CD14-positive monocyte (primary cell): ENCODE measurements at regions not wholly inside any gene's neighbourhood (a gene's known extent, or its start where the extent isn't known, plus 50 kb on each side); places are given as distances from the start of the nearest gene placed in this dataset.

Experiments
- DNase-seq, 3 donors: peaks; one replicate each; pipeline ENCODE4 v3.0.0-alpha.2; 2011 to 2022
- H2AFZ ChIP-seq: 2 replicates; pipeline ENCODE4 v1.6.0; 2012; ENCODE audit warnings: mild to moderate bottlenecking, low read depth, low read length, inconsistent platforms; ENCODE audit not compliant: insufficient read depth, poor library complexity, severe bottlenecking
- H3K27ac ChIP-seq, 2 donors: 1 replicate in 1 of 2; 2 replicates in 1 of 2; pipeline ENCODE4 v1.5.1; 2012 to 2013; ENCODE audit warnings: low read length in 2 of 2, control low read depth in 1 of 2, inconsistent platforms in 1 of 2, low read depth in 1 of 2, mild to moderate bottlenecking in 1 of 2
- H3K27me3 ChIP-seq, 2 donors: one replicate each; pipeline versions ENCODE4 v1.6.0 to v1.6.1; 2011 to 2013; ENCODE audit warnings: low read length in 2 of 2; ENCODE audit not compliant: control insufficient read depth in 2 of 2, insufficient read depth in 2 of 2
- H3K36me3 ChIP-seq, 2 donors: replicated peaks in 1 of 2; 1 replicate in 1 of 2; 2 replicates in 1 of 2; pipeline versions ENCODE4 v1.5.1 to v1.6.1; 2012 to 2013; ENCODE audit warnings: low read length in 2 of 2, control low read depth in 1 of 2, inconsistent platforms in 1 of 2, mild to moderate bottlenecking in 1 of 2; ENCODE audit not compliant: insufficient read depth in 2 of 2, control insufficient read depth in 1 of 2
- H3K4me1 ChIP-seq, 2 donors: 1 replicate in 1 of 2; 2 replicates in 1 of 2; pipeline versions ENCODE4 v1.5.1 to v1.6.1; 2012 to 2013; ENCODE audit warnings: low read length in 2 of 2, control low read depth in 1 of 2, inconsistent platforms in 1 of 2, mild to moderate bottlenecking in 1 of 2, moderate library complexity in 1 of 2; ENCODE audit not compliant: insufficient read depth in 2 of 2, control insufficient read depth in 1 of 2
- H3K4me2 ChIP-seq: replicated peaks from 2 replicates; pipeline ENCODE3; 2012; ENCODE audit warnings: low read length, moderate library complexity, mild to moderate bottlenecking; ENCODE audit not compliant: poor library complexity, severe bottlenecking; ENCODE audit errors: extremely low read depth
- H3K4me3 ChIP-seq, 3 experiments: fragments of 200-600 bp in 1 of 3; sonication (generic) in 1 of 3; replicated peaks in 1 of 3; 1 replicate in 2 of 3; 2 replicates in 1 of 3; pipeline ENCODE4 v1.5.1; 2011 to 2013; ENCODE audit warnings: low read length in 3 of 3, mild to moderate bottlenecking in 3 of 3, control low read depth in 2 of 3, low read depth in 2 of 3, inconsistent platforms in 1 of 3, moderate library complexity in 1 of 3
- H3K79me2 ChIP-seq: 2 replicates; pipeline ENCODE4 v1.6.0; 2012; ENCODE audit warnings: mild to moderate bottlenecking, control low read depth, inconsistent platforms, low read length, moderate library complexity; ENCODE audit not compliant: insufficient read depth
- H3K9ac ChIP-seq: 2 replicates; pipeline ENCODE4 v1.6.0; 2017; ENCODE audit warnings: low read length, mild to moderate bottlenecking; ENCODE audit not compliant: insufficient read depth, poor library complexity, severe bottlenecking
- H3K9me3 ChIP-seq, 2 donors: replicated peaks in 1 of 2; 1 replicate in 1 of 2; 2 replicates in 1 of 2; pipeline versions ENCODE4 v1.5.1 to v1.6.1; 2012 to 2013; ENCODE audit warnings: low read length in 2 of 2, control low read depth in 1 of 2; ENCODE audit not compliant: control insufficient read depth in 1 of 2, insufficient read depth in 1 of 2
- H4K20me1 ChIP-seq: 2 replicates; pipeline ENCODE4 v1.6.0; 2012; ENCODE audit warnings: mild to moderate bottlenecking, low read length, control low read depth, moderate library complexity; ENCODE audit not compliant: insufficient read depth
- H3K27ac Mint-ChIP-seq, 7 donors: one replicate each; pipeline ENCODE4 v1.8.0; 2020; ENCODE audit warnings: mild to moderate bottlenecking in 7 of 7, mixed read lengths in 7 of 7, moderate library complexity in 6 of 7, inconsistent platforms in 2 of 7
- H3K27me3 Mint-ChIP-seq, 3 donors: one replicate each; pipeline ENCODE4 v1.8.0; 2021 to 2022; ENCODE audit warnings: low read depth in 3 of 3, mild to moderate bottlenecking in 3 of 3, mixed read lengths in 3 of 3, moderate library complexity in 3 of 3, inconsistent platforms in 1 of 3
- H3K36me3 Mint-ChIP-seq, 2 donors: one replicate each; pipeline ENCODE4 v1.8.0; 2020; ENCODE audit warnings: mixed read lengths in 2 of 2, inconsistent platforms in 1 of 2, mild to moderate bottlenecking in 1 of 2
- H3K4me1 Mint-ChIP-seq: one replicate; pipeline ENCODE4 v1.8.0; 2020; ENCODE audit warnings: mild to moderate bottlenecking, mixed read lengths
- H3K4me3 Mint-ChIP-seq, 2 donors: one replicate each; pipeline ENCODE4 v1.8.0; 2020; ENCODE audit warnings: mild to moderate bottlenecking in 2 of 2, mixed read lengths in 2 of 2, moderate library complexity in 1 of 2
- H3K9me3 Mint-ChIP-seq, 7 donors: one replicate each; pipeline ENCODE4 v1.8.0; 2020 to 2022; ENCODE audit warnings: mixed read lengths in 7 of 7, mild to moderate bottlenecking in 6 of 7, moderate library complexity in 6 of 7, inconsistent platforms in 2 of 7
- CTCF ChIP-seq: fragments of 200-600 bp; IDR thresholded peaks from one replicate; pipeline ENCODE4 v1.8.0; 2022; ENCODE audit warnings: antibody characterized with exemption, mild to moderate bottlenecking
- WGBS: methylation state at CpG from one replicate; pipeline ENCODE4 v1.1.5; 2013; ENCODE audit warnings: missing lambda C conversion rate; ENCODE audit not compliant: insufficient coverage; 5-methylcytosine and 5-hydroxymethylcytosine counted together
- intact Hi-C, 2 donors: fragments of 100-400 bp; cut with micrococcal nuclease; formaldehyde crosslinking; loops; one replicate each; pipeline versions ENCODE4 v1.15.0 to v1.15.1; 2023

GRCh38 chr1:182244451-182244850, 147.1 kb downstream of the GLUL start:
- no peaks in the 10 kb centered on the region for H3K36me3 ChIP-seq
- 90% methylated on average over 2 of the region's 2 CpGs for WGBS
- Mint-ChIP-seq H3K4me3 (no peak overlapping the region), H3K9me3 (no peaks in the 10 kb centered on the region), H3K27ac (peak overlapping the region in 1 of 7 donors; percentile 59), H3K27me3 (peaks cover 0 to 2% (median 0%) of the 10 kb centered on the region in 3 donors), H3K4me1 (no peaks in the 10 kb centered on the region), H3K36me3 (no peaks in the 10 kb centered on the region)
- no peak for TF ChIP-seq CTCF
- no peaks in the 10 kb centered on the region for H3K27me3 ChIP-seq
- intact Hi-C loops, result no loop called here
- H3K4me2 ChIP-seq, result no peak overlapping the region
- H3K4me3 ChIP-seq, result no peak overlapping the region
- no peaks in the 10 kb centered on the region for H3K79me2 ChIP-seq
- no peaks in the 10 kb centered on the region for H3K4me1 ChIP-seq
- H3K27ac ChIP-seq, result no peak overlapping the region
- DNase-seq, result no peak
- H2AFZ ChIP-seq, result no peak overlapping the region
- H3K9ac ChIP-seq, result no peak overlapping the region
- H3K9me3 ChIP-seq, result no peaks in the 10 kb centered on the region
- no peaks in the 10 kb centered on the region for H4K20me1 ChIP-seq

GRCh38 chr1:182242641-182243040, 148.9 kb downstream of the GLUL start:
- DNase-seq, result no peak
- H3K27me3 Mint-ChIP-seq, result peaks cover 0 to 2% (median 0%) of the 10 kb centered on the region in 3 donors
- Histone ChIP-seq H3K27me3 (no peaks in the 10 kb centered on the region), H3K4me3 (no peak overlapping the region), H3K4me2 (no peak overlapping the region), H3K27ac (no peak overlapping the region), H4K20me1 (no peaks in the 10 kb centered on the region), H3K9me3 (no peaks in the 10 kb centered on the region), H2AFZ (no peak overlapping the region), H3K79me2 (no peaks in the 10 kb centered on the region), H3K36me3 (no peaks in the 10 kb centered on the region), H3K9ac (no peak overlapping the region), H3K4me1 (no peaks in the 10 kb centered on the region)
- no peaks in the 10 kb centered on the region for H3K9me3 Mint-ChIP-seq
- H3K36me3 Mint-ChIP-seq, result no peaks in the 10 kb centered on the region
- intact Hi-C loops, result no loop called here
- no peaks in the 10 kb centered on the region for H3K4me1 Mint-ChIP-seq
- no peak overlapping the region for H3K4me3 Mint-ChIP-seq
- no peak overlapping the region for H3K27ac Mint-ChIP-seq
- no peak for TF ChIP-seq CTCF
